ENCODE measurements at regions not wholly inside any gene's neighbourhood (a gene's known extent, or its start where the extent isn't known, plus 50 kb on each side); places are given as distances from the start of the nearest gene placed in this dataset.

DNA sequence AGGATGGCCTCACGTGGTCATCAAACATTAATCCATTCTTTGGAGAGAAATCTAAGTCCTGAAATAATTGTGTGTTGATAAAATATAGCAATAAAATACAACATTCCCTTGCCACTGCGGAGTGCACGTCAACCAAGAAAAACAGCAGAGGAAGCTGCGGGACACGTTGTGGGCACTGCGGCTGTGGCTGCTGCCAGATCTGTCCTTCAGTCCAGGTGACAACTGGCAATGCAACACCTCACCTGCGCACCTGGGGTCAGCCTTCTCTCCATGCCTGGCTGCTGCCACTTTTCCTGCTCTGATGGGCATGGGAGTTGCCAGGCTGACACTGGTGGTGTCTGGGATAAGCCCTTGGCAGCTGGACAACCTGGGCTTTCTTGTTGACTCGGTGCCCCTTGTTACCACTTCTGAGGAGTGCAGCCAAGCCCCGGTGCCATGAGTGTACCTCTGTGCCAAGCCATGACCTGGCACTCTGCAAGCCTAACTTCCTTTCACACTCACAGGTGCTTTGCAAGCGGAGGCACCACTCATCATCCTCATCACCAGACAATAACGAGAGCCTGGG is 251.6 kb upstream of the TSHZ3 start:
- Mint-ChIP-seq H3K27me3 (peaks cover 6 to 23% of the 10 kb centered on the region in 2 donors), H3K36me3 (ENCODE audit: insufficient read depth) (no peaks in the 10 kb centered on the region), H3K4me1 (ENCODE audit: low read depth in 2 of 2) (no peaks in the 10 kb centered on the region), H3K9me3 (no peaks in the 10 kb centered on the region), H3K27ac (no peak overlapping the region), H3K4me3 (no peak overlapping the region)
- DNase-seq (no peak), ATAC-seq (replicated peaks) (no peak)

DNA sequence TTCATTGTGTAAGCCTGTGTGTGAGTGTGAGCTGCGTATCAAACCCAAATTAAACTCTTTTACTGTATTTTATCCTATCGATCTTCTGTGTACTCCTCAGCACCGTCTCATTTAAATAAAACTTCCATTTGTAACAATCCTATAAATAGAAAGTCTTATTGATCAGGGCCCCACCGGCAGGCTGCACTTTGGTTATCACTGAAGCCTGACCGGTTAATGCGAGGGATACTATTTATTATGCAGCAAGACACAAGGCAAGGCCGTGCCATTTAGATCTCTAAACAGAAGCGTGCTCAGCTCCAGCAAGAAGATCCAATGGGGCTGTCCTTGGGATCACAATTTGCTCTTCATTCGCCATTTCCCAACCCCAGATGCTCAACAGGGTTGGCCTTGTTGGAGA is 252.6 kb upstream of the TSHZ3 start:
- H3K4me1 Mint-ChIP-seq (ENCODE audit: low read depth in 2 of 2), result no peaks in the 10 kb centered on the region
- no peak for ATAC-seq (replicated peaks)
- H3K27ac Mint-ChIP-seq, result no peak overlapping the region
- H3K4me3 Mint-ChIP-seq, result no peak overlapping the region
- H3K36me3 Mint-ChIP-seq (ENCODE audit: insufficient read depth), result no peaks in the 10 kb centered on the region
- DNase-seq, result no peak
- H3K27me3 Mint-ChIP-seq, result peaks cover 6 to 19% of the 10 kb centered on the region in 2 donors
- H3K9me3 Mint-ChIP-seq, result no peaks in the 10 kb centered on the region

DNA sequence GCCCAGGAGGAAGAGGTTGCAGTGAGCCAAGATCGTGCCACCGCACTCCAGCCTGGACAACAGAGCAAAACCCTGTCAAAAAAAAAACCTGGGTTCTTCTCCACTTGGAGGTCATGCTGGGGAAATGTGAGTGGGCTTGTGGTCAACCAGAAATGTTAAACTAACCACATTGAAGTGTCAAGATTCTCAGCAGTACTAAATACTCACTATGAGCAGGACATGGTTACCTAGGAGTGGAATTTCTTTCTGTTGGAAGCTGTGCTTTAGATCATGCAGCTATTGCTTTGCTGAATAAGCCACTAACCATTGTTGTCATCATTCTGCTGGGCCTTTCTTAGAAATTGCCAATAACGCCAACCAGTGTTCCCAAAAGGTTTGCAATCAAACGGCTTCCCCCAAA is 253.3 kb upstream of the TSHZ3 start:
- Mint-ChIP-seq H3K27me3 (peaks cover 6 to 15% of the 10 kb centered on the region in 2 donors), H3K9me3 (no peaks in the 10 kb centered on the region), H3K36me3 (ENCODE audit: insufficient read depth) (no peaks in the 10 kb centered on the region), H3K4me3 (no peak overlapping the region), H3K4me1 (ENCODE audit: low read depth in 2 of 2) (no peaks in the 10 kb centered on the region), H3K27ac (no peak overlapping the region)
- ATAC-seq (replicated peaks) (no peak), DNase-seq (no peak)

DNA sequence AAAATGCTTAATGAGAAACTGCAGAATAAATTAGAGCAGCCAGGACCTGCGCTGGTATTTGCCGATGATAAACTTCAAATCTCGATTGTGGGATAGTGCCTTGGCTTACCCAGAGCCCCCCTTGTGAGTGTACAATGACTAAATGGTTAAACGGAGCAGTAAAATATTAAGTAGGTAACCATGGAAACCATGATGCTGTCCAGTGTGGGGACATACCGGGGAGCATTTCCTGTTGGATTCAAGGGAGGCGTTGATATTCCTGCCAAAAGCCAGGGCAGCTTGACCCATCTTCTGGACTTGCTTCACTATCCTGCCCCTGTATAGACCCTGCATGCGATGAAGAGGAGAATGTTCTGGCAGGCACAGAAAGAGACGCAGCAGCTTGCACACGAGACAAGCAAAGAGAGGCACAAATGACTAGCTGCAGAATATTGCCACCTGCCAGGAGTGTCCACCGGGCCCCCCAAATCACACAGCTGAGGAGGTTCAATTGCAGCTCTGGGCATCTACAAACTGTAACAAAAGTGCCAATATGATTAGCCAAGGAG is 255.3 kb upstream of the TSHZ3 start:
- no peaks in the 10 kb centered on the region for H3K4me1 Mint-ChIP-seq (ENCODE audit: low read depth in 2 of 2)
- H3K27me3 Mint-ChIP-seq, result peaks cover 6 to 21% of the 10 kb centered on the region in 2 donors
- H3K36me3 Mint-ChIP-seq (ENCODE audit: insufficient read depth), result no peaks in the 10 kb centered on the region
- no peak overlapping the region for H3K4me3 Mint-ChIP-seq
- no peak for ATAC-seq (replicated peaks)
- no peak overlapping the region for H3K27ac Mint-ChIP-seq
- no peak for DNase-seq
- peaks cover 0 to 2% of the 10 kb centered on the region in 2 donors for H3K9me3 Mint-ChIP-seq

DNA sequence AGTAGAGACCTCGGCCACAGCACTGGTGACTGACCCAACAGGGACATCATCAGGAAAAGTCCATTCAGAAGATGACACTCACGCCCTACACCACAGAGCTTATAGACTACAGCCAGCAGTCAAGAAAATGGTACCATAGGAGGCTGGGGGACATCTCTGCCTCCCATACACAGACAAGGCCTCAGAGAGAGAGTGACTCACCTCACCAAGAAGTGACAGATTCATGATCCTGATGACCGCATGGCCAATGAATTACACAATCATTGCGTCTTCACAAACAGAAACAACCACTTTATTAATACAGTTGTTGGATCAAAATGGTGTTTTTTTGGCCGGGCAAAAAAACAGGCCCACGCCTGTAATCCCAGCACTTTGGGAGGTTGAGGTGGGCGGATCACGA is 260.8 kb upstream of the TSHZ3 start:
- no peaks in the 10 kb centered on the region for H3K36me3 Mint-ChIP-seq (ENCODE audit: insufficient read depth)

DNA sequence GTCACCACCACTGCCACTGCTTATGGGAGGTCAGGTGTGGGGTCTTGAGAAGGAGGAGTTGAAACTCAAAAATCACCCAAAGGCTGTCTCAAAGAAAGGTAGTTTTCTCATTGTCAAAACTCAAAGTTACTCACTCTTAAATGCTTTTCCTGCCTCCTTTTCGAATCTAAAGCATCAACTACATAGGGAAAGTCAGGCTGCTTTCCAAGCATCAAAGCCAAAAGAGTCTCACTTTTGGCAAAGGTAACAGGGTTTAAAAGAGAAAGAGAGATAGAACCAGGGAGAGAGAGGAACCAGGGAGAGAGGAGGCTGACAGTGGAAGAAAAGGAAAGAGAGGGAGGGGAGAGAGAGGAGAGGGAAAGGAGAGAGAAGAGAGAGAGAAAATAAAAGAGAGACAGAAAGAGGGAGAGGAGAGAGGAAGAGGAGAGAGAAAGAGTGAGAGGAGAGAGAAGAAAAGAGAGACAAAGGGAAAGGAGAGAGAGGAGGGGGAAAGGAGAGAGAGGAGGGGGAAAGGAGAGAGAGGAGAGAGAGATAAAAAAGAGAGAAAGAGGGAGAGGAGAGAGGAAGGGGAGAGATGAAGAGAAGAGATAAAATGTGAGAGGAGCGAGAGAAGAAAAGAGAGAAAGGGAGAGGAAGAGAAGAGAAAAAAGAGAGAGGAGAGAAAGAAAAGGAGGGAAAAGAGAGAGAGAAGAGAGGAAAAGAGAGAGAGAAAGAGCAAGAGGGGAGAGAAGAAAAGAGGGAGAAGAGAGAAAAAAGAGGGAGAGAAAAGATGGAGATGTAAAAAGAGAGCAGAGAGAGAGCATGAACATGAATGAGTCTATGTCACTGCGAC is 262.0 kb upstream of the TSHZ3 start:
- Mint-ChIP-seq H3K27me3 (peaks cover 0 to 6% of the 10 kb centered on the region in 2 donors), H3K4me1 (ENCODE audit: low read depth in 2 of 2) (no peaks in the 10 kb centered on the region), H3K4me3 (no peak overlapping the region), H3K27ac (no peak overlapping the region), H3K36me3 (ENCODE audit: insufficient read depth) (no peaks in the 10 kb centered on the region), H3K9me3 (peaks cover 0 to 2% of the 10 kb centered on the region in 2 donors)
- ATAC-seq (replicated peaks), result no peak
- DNase-seq, result no peak

More for the DNA sequence above, 260.8 kb upstream of the TSHZ3 start:
- Mint-ChIP-seq H3K4me1 (ENCODE audit: low read depth in 2 of 2) (no peaks in the 10 kb centered on the region), H3K4me3 (no peak overlapping the region), H3K27ac (no peak overlapping the region), H3K9me3 (peaks cover 0 to 2% of the 10 kb centered on the region in 2 donors), H3K27me3 (peaks cover 4 to 13% of the 10 kb centered on the region in 2 donors)
- ATAC-seq (replicated peaks) (no peak), DNase-seq (no peak)

DNA sequence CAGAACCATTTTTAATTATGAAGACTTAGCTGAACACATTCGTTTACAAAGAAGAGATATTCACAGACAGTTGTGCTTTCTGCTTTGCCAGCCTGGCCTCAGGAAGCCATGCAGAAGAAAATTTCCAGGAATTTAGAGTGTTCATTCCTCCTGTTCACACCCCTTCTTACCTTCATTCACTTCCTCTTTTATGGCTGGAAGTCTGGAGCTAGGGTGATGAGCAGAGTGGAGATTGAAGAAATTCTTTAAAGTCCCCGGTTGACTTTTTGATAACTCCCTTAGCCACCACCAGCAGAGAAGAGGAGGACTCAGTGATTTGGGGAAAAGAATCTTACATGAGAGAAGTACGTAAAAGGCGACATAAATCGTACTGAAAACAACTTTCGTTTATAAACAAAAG is 263.6 kb upstream of the TSHZ3 start:
- ATAC-seq (replicated peaks) (no peak), DNase-seq (no peak)
- Mint-ChIP-seq H3K9me3 (peaks cover 0 to 2% of the 10 kb centered on the region in 2 donors), H3K36me3 (ENCODE audit: insufficient read depth) (no peaks in the 10 kb centered on the region), H3K27ac (no peak overlapping the region), H3K4me1 (ENCODE audit: low read depth in 2 of 2) (no peaks in the 10 kb centered on the region), H3K27me3 (peaks cover 0 to 6% of the 10 kb centered on the region in 2 donors), H3K4me3 (no peak overlapping the region)

DNA sequence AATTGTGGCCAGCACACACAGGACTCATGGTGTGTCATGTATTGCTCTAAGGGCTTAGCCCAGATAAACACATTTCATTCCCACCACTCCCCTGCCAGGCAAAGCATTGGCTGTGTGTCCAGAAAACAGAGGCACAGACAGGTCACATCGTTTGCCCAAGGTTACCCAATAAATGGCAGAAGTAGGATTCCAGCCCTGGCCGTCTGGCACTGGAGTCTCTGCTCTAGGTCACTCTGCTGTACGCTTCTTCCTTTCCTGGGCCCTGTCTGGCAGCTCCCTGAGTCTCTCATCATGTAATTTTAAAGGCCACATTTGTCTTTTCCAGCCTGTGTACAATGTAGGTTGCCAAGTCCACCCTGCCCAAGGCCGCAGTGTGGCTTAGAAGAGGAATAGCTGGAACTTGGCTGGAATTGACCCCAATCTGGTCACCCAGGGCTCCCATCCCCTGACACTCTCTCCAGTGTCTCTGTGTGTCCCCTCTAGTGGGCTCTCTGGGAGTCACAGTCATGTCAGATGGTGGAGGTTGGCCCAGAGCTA is 264.5 kb upstream of the TSHZ3 start:
- Mint-ChIP-seq H3K27me3 (peaks cover 0 to under 1% of the 10 kb centered on the region in 2 donors), H3K27ac (no peak overlapping the region), H3K36me3 (ENCODE audit: insufficient read depth) (no peaks in the 10 kb centered on the region), H3K4me1 (ENCODE audit: low read depth in 2 of 2) (no peaks in the 10 kb centered on the region), H3K4me3 (no peak overlapping the region), H3K9me3 (peaks cover 0 to 2% of the 10 kb centered on the region in 2 donors)
- ATAC-seq (replicated peaks) (no peak), DNase-seq (no peak)

DNA sequence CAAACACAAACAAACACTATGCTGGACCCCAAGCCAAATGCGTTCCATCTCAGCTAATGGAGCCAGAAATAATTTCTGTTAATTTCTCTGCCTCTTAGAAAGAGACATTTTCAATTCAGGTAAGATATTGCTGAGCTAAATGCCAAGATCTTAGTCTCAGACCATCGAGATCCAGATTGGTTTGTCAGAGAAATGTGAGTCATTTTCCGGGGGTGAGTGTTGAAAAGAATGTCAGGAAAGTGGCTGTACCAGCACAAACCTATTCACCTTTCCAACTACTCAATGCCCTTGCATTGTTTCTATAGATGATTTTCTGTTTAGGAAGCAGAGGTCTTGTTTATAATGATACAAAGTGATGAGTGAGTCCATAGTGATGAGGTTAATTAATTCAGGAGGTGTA is 266.8 kb upstream of the TSHZ3 start:
- Mint-ChIP-seq H3K9me3 (peaks cover 0 to under 1% of the 10 kb centered on the region in 2 donors), H3K4me3 (no peak overlapping the region), H3K27me3 (no peaks in the 10 kb centered on the region), H3K36me3 (ENCODE audit: insufficient read depth) (no peaks in the 10 kb centered on the region), H3K27ac (no peak overlapping the region), H3K4me1 (ENCODE audit: low read depth in 2 of 2) (no peaks in the 10 kb centered on the region)
- DNase-seq, result no peak
- ATAC-seq (replicated peaks), result no peak

DNA sequence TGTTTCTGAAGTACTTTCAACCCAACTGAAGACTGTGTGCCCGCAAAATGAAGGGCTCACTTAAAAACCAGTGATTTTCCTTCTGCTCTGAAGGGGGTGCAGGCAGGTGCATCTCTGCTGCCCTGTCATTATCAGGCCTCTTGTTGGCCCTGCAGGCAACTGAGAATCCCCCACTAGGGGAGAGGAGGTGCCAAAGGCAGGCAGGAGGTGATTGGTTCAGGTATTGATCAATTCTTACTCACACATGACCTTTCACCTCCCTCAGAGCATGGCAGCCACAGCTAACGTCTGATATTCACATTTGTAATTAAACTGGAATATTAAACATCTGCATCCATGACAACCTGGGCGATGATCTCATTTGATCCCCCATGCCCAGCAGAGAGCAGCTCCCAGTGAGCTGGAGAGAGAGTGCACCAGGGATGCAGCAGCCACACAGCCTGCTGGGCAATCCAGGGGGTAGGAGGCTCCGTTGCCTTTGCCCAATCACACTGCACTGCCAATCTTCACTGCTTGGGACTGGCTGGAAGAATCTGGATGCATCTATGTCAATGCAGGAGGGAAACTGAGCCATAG is 267.9 kb upstream of the TSHZ3 start:
- Mint-ChIP-seq H3K36me3 (ENCODE audit: insufficient read depth) (no peaks in the 10 kb centered on the region), H3K4me1 (ENCODE audit: low read depth in 2 of 2) (no peaks in the 10 kb centered on the region)
- no peak for ATAC-seq (replicated peaks)

DNA sequence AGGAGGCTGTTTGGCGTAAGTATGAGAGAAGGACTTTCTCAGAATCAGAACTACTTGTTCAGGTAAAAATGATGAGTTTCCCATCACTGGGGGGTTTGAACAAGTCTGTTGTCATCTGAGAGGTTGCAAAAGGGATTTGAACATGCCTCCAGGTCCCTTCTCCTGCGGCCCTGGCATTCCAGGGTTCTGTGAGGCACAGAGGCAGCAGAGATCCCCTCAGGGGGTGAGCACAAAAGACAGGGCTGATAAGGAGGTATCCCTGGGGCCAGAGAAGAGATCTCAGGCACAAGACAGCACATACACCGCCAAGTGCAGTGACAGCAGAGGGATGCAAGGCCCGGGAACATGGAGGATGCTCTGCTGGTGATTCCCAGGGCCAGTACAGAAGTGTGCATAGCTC is 275.8 kb upstream of the TSHZ3 start:
- Mint-ChIP-seq H3K27ac (no peak overlapping the region), H3K36me3 (ENCODE audit: insufficient read depth) (peaks cover 6% of the 10 kb centered on the region), H3K27me3 (peaks cover 6 to 20% of the 10 kb centered on the region in 2 donors), H3K4me3 (no peak overlapping the region), H3K9me3 (peaks cover 2 to 7% of the 10 kb centered on the region in 2 donors), H3K4me1 (ENCODE audit: low read depth in 2 of 2) (peaks cover 0 to 1% of the 10 kb centered on the region in 2 donors)
- DNase-seq (no peak), ATAC-seq (replicated peaks) (no peak)

More for the DNA sequence above, 267.9 kb upstream of the TSHZ3 start:
- H3K27ac Mint-ChIP-seq, result no peak overlapping the region
- peaks cover 2 to 7% of the 10 kb centered on the region in 2 donors for H3K9me3 Mint-ChIP-seq
- H3K4me3 Mint-ChIP-seq, result no peak overlapping the region
- H3K27me3 Mint-ChIP-seq, result no peaks in the 10 kb centered on the region
- DNase-seq, result no peak

DNA sequence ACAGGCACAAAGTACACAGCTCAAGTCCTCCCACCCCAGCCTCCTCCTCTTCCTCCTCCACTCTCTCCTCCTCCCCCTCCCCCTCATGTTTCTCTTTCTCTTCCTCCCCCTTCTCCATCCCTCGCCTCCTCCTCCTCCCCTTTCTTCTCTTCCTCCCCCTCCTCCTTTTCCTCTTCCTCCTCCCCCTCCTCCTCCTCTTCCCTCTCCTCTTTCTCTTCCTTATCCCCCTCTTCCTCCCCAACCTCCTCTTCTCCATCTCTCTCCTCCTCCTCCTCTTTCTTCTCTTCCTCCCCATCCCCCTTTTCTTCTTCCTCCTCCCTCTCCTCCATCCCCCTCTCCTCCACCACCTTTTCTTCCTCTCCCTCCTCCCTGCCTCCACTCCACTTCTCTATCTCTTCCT is 276.3 kb upstream of the TSHZ3 start:
- peaks cover 6% of the 10 kb centered on the region for H3K36me3 Mint-ChIP-seq (ENCODE audit: insufficient read depth)
- H3K4me3 Mint-ChIP-seq, result no peak overlapping the region
- H3K27me3 Mint-ChIP-seq, result peaks cover 6 to 20% of the 10 kb centered on the region in 2 donors
- H3K9me3 Mint-ChIP-seq, result peaks cover 2 to 7% of the 10 kb centered on the region in 2 donors
- peaks cover 0 to 1% of the 10 kb centered on the region in 2 donors for H3K4me1 Mint-ChIP-seq (ENCODE audit: low read depth in 2 of 2)
- ATAC-seq (replicated peaks), result no peak
- no peak overlapping the region for H3K27ac Mint-ChIP-seq
- DNase-seq, result no peak

DNA sequence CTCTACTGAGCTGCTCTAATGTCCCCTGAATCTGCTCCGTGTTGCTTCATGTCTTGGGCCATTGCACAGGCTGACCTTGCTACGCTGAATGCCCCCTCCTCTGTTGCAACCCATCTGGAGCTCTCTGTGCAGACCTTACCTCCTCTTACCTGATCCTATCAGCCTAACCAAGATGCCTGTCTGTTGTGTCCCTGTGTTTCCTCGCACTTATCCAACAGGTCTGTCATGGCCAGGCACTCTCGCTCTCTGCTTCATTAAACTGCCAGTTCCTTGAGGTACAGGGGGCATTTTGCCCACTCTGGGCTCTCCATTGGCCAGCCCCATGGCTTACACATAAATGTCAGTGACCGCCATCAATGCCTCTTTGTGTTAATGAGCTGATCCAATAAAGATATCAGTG is 277.7 kb upstream of the TSHZ3 start:
- DNase-seq (no peak), ATAC-seq (replicated peaks) (no peak)
- Mint-ChIP-seq H3K27me3 (peaks cover 6 to 20% of the 10 kb centered on the region in 2 donors), H3K36me3 (ENCODE audit: insufficient read depth) (peaks cover 6% of the 10 kb centered on the region), H3K4me3 (no peak overlapping the region), H3K27ac (no peak overlapping the region), H3K9me3 (peaks cover 0 to 1% of the 10 kb centered on the region in 2 donors), H3K4me1 (ENCODE audit: low read depth in 2 of 2) (peaks cover 0 to 1% of the 10 kb centered on the region in 2 donors)

Data from effector memory CD8-positive, alpha-beta T cell (primary cell).